NCI-H2171 (cell line): ENCODE measurements at regions not wholly inside any gene's neighbourhood (a gene's known extent, or its start where the extent isn't known, plus 50 kb on each side); places are given as distances from the start of the nearest gene placed in this dataset.
"Not testable (repeated sequence)": the region's sequence is repeated elsewhere in the genome, so short reads cannot be mapped to it uniquely, and the experiment has no call there.

ENCODE experiments used
- DNase-seq: peaks from one replicate; lab custom pipeline; 2025; lab: John Stamatoyannopoulos, UW

GRCh38 chr10:21057436-21057835 lies 160.3 kb upstream of the NEBL start:
- DNase-seq = no peak

- no peak for DNase-seq
Measured at GRCh38 chr10:21056461-21056860, 159.3 kb upstream of the NEBL start.

GRCh38 chr10:21055339-21056135 lies 158.4 kb upstream of the NEBL start:
- DNase-seq = no peak

GRCh38 chr10:21053953-21054690 lies 157.0 kb upstream of the NEBL start:
- DNase-seq = no peak

- no peak for DNase-seq
Measured at GRCh38 chr10:21052709-21053104, 155.6 kb upstream of the NEBL start.

- no peak for DNase-seq
Measured at GRCh38 chr10:21052072-21052708, 155.1 kb upstream of the NEBL start.

GRCh38 chr10:21049482-21049881 lies 152.4 kb upstream of the NEBL start:
- DNase-seq = no peak

- DNase-seq = no peak
Measured at GRCh38 chr10:21048068-21048467, 151.0 kb upstream of the NEBL start.

GRCh38 chr10:21047511-21047910 lies 150.4 kb upstream of the NEBL start:
- no peak for DNase-seq

GRCh38 chr10:21047096-21047495 lies 150.0 kb upstream of the NEBL start:
- DNase-seq = no peak

GRCh38 chr10:21043044-21043443 lies 145.9 kb upstream of the NEBL start:
- DNase-seq = no peak

GRCh38 chr10:21042536-21042935 lies 145.4 kb upstream of the NEBL start:
- DNase-seq = no peak

- DNase-seq = no peak
Measured at GRCh38 chr10:21041763-21042458, 144.8 kb upstream of the NEBL start.

- DNase-seq = no peak
Measured at GRCh38 chr10:21039721-21040120, 142.6 kb upstream of the NEBL start.

GRCh38 chr10:21036757-21037156 lies 139.6 kb upstream of the NEBL start:
- no peak for DNase-seq

- not testable (repeated sequence) for DNase-seq
Measured at GRCh38 chr10:21034770-21035169, 137.7 kb upstream of the NEBL start.

- DNase-seq = no peak
Measured at GRCh38 chr10:21034241-21034640, 137.1 kb upstream of the NEBL start.

- DNase-seq = no peak
Measured at GRCh38 chr10:21032587-21033319, 135.6 kb upstream of the NEBL start.

GRCh38 chr10:21031232-21031795 lies 134.2 kb upstream of the NEBL start:
- no peak for DNase-seq

- no peak for DNase-seq
Measured at GRCh38 chr10:21030091-21030490, 133.0 kb upstream of the NEBL start.

GRCh38 chr10:21022821-21023220 lies 125.7 kb upstream of the NEBL start:
- DNase-seq = no peak
